ENCODE measurements at regions not wholly inside any gene's neighbourhood (a gene's known extent, or its start where the extent isn't known, plus 50 kb on each side); places are given as distances from the start of the nearest gene placed in this dataset.
"Not testable (repeated sequence)": the region's sequence is repeated elsewhere in the genome, so short reads cannot be mapped to it uniquely, and the experiment has no call there.

DNA sequence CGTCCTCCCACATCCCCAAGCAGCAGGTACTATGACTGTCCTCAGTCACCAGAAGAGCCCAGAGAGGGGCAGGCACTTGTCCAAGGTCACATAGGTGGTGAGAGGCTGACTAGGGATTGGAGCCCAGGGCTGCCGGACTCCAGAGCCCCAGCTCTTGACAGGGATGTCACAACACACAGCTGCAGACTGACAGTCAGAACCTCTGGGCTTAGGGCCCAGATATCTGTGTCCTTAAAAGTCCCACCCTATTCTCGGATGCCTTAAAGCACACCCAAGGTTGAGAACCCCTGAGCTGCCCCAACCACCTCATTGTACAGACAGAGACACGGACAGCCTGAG is 622.9 kb downstream of the MATN1 start:
- no peak for DNase-seq

- DNase-seq: no peak
Observed at GRCh38 chr1:30099587-30100523, 623.5 kb downstream of the MATN1 start.

- not testable (repeated sequence) for DNase-seq
Observed at GRCh38 chr1:30097851-30098250, 625.5 kb downstream of the MATN1 start.

GRCh38 chr1:30095451-30096025 is 627.8 kb downstream of the MATN1 start:
- no peak for DNase-seq

- no peak for DNase-seq
Observed at GRCh38 chr1:30095051-30095450, 628.3 kb downstream of the MATN1 start.

- DNase-seq: no peak
Observed at GRCh38 chr1:30092051-30092858, 631.1 kb downstream of the MATN1 start.

DNA sequence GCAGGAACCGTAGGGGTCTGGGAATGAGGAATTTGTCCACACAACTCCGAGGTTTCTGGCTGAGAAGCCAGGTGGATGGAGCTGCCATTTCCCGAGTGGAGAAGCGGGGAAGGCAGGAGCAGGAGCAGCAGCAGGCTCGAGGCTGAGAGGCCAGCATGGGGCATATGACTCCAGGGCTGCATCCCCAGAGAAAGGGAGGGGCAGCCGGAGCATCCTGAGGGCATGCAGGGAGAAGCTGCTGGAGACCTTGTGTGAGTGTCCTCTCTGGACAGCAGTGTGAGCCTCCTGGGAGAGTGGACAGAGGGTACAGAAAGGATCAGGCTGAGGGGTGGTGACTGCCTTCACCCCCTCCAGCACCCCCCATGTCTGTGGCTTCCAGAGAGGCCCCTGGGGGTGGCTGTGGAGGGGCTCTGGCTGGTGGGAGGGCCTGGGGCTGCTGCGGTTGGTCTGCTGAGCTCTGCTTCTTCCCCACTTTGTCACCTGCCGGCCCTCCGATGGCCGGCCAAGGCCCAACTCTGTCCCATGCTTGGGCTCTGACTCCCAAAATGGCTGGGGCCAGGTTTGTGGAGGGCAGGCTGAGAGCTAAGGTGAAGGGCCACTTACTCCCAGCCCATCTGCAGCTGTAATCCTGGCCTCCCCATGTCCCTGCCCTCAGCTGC is 633.1 kb downstream of the MATN1 start:
- no peak for DNase-seq

DNA sequence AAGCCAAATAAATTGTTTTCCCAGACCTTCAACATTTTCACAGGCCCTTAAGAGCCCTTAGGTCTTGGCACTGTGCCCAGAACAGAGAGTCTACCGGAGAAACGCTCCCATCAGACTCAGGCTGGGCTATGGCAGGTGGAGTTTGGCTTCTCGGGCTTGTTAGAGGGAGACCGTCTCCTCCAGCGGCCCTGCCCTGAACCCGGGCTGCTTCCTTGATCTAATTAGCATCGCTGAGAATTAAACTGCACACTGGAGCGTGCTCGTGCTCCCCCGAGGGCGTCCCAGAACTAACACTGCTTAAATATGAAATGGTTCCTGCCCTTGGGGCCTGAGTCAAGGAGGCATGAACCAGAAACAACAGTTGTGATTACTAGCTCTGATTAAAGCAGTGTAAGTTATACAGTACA is 634.4 kb downstream of the MATN1 start:
- DNase-seq: no peak

GRCh38 chr1:30088594-30088993 is 634.8 kb downstream of the MATN1 start:
- no peak for DNase-seq

- DNase-seq: no peak
Observed at GRCh38 chr1:30087465-30087864, 635.9 kb downstream of the MATN1 start.

GRCh38 chr1:30085811-30086770 is 637.3 kb downstream of the MATN1 start:
- DNase-seq: no peak

DNA sequence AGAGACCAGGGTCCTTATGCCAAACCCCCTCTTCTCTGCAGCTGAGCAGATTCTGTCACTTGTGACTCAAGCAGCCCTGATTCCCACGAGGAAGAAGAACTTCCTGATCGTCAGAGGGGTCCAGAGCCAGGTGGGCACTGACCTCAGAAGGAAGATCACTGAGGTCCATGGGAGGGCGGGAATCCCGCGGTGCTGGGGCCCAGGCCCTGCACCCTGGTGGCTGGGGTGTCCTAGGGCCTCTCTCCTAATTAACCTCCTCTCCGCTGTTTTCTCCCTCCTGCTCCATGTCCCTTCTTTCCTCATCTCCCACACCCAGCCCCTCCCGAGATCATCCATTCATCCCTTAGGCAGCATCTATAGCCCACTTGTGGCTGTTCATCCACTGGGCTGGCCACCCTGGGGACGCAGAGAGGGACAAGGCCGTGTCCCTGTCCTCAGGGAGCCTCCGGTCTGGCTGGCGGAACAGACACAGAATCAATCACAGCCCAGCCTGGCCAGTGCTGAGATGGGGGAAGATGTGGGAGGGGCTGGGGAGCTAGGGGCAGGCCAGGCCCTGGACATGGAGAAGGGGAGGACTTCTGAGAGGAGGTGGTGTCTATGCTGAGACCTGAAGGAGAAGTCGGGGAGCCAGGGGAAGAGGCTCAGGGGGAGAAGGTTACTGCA is 638.3 kb downstream of the MATN1 start:
- no peak for DNase-seq

DNA sequence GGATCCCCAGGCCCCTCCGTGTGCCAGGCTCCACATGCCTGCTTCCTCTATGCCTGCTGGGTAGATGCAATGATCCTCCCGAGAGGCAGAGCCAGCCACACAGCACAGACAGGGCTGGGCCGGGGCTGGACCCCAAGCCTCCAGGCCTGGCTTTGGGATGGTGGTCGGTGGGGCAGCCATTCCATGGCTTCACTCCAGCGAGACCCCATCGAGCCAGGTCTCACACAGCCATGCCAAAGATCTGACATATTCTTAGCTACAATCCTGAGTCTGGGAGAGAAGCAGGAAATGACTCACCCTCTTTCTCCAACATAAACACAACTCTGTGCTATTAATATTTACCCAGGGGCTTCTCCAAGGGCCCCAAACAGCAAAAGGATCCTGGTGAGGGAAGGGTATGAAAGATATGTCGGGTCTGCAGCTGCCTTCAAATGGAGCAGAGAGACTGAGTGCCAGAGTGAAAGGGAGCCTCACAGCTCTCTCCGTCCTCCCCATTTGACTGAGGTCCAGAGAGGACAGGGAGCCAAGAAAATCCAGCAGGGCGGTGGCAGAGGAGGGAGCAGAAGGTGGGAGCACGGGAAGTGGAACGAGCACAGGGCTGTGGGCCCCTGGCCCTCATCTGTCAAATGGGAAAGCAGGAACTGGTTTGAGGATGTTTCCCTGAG is 639.5 kb downstream of the MATN1 start:
- DNase-seq: no peak

DNA sequence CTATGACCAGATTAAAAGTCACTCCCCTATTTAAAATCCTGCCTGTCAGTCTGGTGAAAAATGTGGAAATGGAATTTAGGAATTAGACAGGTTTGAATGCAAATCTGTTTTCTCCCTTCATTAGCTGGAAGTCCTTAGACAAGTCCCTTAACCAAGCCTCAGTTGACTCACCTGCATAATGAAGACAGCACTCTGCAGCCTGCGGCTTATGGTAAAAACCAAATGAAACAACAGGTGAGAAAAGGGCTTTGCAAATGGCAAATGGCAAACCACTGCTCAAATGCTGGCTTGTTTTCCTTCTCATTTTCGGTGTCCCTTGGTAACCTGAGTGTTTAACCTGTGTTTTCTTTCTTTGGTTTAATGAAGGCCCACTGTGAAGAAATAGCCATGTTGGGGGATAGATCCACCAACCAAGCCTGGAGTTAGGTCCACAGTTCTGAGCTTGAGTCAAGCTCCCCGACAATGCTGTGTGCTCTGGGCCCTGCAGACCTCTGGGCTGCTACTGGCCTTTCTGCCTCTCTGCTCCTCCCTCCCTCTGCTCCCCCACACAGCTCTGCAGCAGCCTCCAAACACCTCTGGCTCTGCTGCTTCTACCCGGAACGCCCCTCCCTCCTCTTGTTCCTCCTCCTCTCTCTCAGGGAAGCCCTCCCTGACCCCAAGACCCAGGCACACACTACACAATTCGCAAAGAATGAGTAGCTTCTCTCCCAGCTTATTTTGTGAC is 641.8 kb downstream of the MATN1 start:
- no peak for DNase-seq

DNA sequence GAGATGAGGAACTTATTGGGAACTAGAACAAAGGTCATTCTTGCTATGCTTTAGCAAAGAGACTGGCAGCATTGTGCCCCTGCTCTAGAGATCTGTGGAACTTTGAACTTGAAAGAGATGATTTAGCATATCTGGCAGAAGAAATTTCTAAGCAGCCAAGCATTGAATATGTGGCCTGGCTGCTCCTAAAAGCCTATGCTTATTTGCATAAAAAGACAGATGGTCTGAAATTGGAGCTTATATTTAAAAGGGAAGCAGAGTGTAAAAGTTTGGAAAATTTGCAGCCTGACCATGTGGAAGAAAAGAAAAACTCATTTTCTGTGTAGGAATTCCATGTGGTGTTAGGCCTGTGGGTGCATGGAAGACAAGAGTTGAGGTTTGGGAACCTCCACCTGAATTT is 647.5 kb downstream of the MATN1 start:
- DNase-seq: not testable (repeated sequence)

DNA sequence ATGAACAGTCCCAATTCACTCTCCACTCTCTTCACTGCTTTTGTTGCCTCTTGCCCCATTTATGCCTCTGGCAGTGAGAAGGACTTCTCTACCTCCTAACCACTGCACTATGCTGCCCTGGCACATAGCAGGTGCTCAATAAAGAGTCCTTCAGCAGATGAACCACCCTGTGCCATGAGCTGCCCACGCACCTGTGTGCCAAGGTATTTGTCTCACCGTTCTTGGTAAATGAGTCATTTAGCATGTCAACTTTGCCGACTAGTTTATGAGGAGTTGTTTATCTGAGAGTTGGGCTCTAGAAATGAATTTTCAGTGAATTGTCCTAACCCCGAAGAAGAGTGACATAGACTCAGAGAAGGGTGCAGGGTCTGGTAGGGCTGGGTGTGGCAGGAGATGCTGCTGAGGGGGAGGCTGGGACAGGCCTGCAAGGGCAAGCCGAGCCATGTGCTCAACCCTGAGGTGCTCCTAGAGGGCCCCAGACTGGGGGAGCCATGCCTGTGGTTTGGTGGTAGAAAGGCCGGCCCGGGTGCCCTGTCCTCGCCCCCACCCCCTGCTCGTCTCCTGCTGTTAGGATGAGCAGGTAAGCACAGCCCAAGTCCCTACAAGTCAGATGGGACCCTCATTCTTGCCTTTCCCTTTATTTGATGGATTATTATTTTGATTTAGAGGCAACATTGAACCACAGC is 654.5 kb downstream of the MATN1 start:
- DNase-seq: no peak

- no peak for DNase-seq
Observed at GRCh38 chr1:30064547-30064946, 658.8 kb downstream of the MATN1 start.

GRCh38 chr1:30063621-30064280 is 659.6 kb downstream of the MATN1 start:
- no peak for DNase-seq
